ENCODE measurements at regions not wholly inside any gene's neighbourhood (a gene's known extent, or its start where the extent isn't known, plus 50 kb on each side); places are given as distances from the start of the nearest gene placed in this dataset.

- TF ChIP-seq ISX (CRISPR knock-in tag; conservative IDR thresholded peaks at IDR 0.05) (no peak), PAWR (CRISPR knock-in tag; IDR thresholded peaks at IDR 0.05; ENCODE audit: borderline replicate concordance) (no peak), YEATS2 (CRISPR knock-in tag; IDR thresholded peaks at IDR 0.05; ENCODE audit: borderline replicate concordance) (no peak), STAT5B (CRISPR knock-in tag; IDR thresholded peaks at IDR 0.05) (no peak), ZNF543 (CRISPR knock-in tag; IDR thresholded peaks at IDR 0.05) (no peak), KDM6A (CRISPR knock-in tag; IDR thresholded peaks at IDR 0.05; ENCODE audit: low read depth) (no peak), EED (CRISPR knock-in tag; IDR thresholded peaks at IDR 0.05) (no peak), GRHL1 (CRISPR knock-in tag; conservative IDR thresholded peaks at IDR 0.05) (no peak), ZNF770 (CRISPR knock-in tag; IDR thresholded peaks at IDR 0.05) (no peak), FOSL1 (CRISPR knock-in tag; IDR thresholded peaks at IDR 0.05; ENCODE audit: borderline replicate concordance) (peak; percentile 55; the same call in 1 of the 2 replicates), SNRNP70 (IDR thresholded peaks at IDR 0.05; ENCODE audit: low read depth, low read length) (no peak), ZNF607 (CRISPR knock-in tag; IDR thresholded peaks at IDR 0.05; ENCODE audit: borderline replicate concordance) (no peak), TSC22D2 (CRISPR knock-in tag; IDR thresholded peaks at IDR 0.05; ENCODE audit: borderline replicate concordance) (no peak), ZNF546 (CRISPR knock-in tag; conservative IDR thresholded peaks at IDR 0.05) (no peak), GABPB1 (CRISPR knock-in tag; IDR thresholded peaks at IDR 0.05) (0 out of 2 replicates have a peak, but pooled peaks have one; percentile 18), ZNF180 (CRISPR knock-in tag; IDR thresholded peaks at IDR 0.05; ENCODE audit: borderline replicate concordance, low read depth) (no peak), ZNF713 (CRISPR knock-in tag; IDR thresholded peaks at IDR 0.05) (no peak), FOSL2 (CRISPR knock-in tag; IDR thresholded peaks at IDR 0.05) (peak; percentile 95), AKAP8 (CRISPR knock-in tag; IDR thresholded peaks at IDR 0.05) (no peak), ZNF24 (IDR thresholded peaks at IDR 0.05) (no peak), STAG1 (CRISPR knock-in tag; IDR thresholded peaks at IDR 0.05) (peak; percentile 79), ZNF256 (CRISPR knock-in tag; conservative IDR thresholded peaks at IDR 0.05) (no peak)
- TF ChIP-seq, protein P1, sequence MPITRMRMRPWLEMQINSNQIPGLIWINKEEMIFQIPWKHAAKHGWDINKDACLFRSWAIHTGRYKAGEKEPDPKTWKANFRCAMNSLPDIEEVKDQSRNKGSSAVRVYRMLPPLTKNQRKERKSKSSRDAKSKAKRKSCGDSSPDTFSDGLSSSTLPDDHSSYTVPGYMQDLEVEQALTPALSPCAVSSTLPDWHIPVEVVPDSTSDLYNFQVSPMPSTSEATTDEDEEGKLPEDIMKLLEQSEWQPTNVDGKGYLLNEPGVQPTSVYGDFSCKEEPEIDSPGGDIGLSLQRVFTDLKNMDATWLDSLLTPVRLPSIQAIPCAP (CRISPR knock-in tag; IDR thresholded peaks at IDR 0.05; ENCODE audit: low read depth), result no peak
- TF ChIP-seq, protein P2, sequence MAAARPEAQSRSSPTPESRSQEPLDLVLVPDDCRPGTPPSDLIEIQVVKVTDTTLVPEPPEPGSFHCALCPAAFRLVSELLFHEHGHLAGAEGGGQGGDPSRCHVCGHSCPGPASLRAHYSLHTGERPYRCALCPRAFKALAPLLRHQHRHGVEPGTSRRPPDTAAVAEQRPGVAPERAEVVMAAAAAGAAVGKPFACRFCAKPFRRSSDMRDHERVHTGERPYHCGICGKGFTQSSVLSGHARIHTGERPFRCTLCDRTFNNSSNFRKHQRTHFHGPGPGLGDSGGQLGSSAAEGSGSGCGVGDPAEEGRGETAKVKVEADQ (CRISPR knock-in tag; IDR thresholded peaks at IDR 0.05; ENCODE audit: borderline replicate concordance), result no peak
Measured at GRCh38 chr21:41663805-41664788, 102.8 kb downstream of the RIPK4 start (continued).

Data from HepG2 (cell line).